Right lung (tissue), 2 donors: ENCODE measurements at regions not wholly inside any gene's neighbourhood (a gene's known extent, or its start where the extent isn't known, plus 50 kb on each side); places are given as distances from the start of the nearest gene placed in this dataset.
"Not testable (repeated sequence)": the region's sequence is repeated elsewhere in the genome, so short reads cannot be mapped to it uniquely, and the experiment has no call there.

Source experiments
- DNase-seq, 2 donors: peaks; one replicate each; pipeline ENCODE4 v3.0.0-alpha.2; 2013

DNA sequence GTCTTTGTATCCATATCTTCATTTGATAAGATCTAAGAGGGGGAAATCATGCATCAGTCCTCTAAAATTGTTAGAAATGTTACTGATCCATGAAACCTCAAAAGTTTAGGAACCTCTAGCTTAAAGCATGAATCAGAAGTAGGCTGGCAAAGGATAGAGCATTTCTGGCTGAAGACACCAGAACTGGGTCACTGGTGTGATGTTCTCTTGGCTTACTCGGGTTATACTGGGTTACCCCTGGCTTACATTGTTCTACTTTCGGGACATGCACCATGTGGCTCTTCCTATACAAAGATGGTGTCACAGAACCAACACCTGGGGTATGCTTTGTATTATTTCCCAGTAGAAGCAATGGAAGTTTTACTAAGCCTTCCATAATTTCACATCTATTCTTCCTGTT, 83.2 kb upstream of the TNP1 start:
- no peak for DNase-seq

DNA sequence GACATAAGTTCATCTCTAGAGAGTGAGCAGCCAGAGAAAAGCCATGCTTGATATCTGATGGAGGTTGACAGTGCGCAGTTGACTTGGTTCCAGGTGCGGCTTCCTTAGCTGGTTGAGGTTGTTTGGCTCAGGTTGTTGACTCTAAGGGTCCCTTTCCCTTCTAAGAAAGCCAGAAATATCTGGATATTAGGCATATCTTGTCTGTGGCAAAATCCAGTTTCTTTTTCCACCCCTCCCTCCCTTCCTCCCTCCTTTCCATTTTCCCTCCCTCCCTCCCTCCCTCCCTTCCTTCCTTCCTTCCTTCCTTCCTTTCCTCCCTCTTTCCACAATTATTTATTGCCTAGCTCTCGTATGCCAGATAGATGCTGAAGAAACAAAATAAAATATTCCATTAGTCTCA, 82.6 kb upstream of the TNP1 start:
- DNase-seq = no peak

GRCh38 chr2:216942016-216942415, 82.2 kb upstream of the TNP1 start:
- DNase-seq = no peak

DNA sequence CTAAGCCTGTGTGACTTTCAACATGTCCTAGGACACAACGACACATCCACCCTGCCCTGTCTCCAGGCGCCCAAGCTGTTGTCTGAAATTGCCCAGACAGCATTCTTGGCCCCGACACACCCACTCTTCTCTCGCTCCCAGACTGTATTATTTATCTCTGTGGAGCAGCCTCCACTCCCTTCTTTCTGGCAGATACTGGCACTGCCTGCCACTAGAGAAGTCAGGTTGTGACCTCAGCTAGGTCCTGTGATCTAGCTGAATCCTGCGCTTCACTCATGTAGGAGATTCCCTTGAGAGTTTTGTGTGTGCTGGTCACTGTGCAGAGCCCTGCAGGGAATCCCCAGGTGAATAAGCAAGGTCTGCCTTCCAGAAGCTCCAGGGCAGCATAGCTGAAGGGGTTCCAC, 77.1 kb upstream of the TNP1 start:
- DNase-seq = no peak

DNA sequence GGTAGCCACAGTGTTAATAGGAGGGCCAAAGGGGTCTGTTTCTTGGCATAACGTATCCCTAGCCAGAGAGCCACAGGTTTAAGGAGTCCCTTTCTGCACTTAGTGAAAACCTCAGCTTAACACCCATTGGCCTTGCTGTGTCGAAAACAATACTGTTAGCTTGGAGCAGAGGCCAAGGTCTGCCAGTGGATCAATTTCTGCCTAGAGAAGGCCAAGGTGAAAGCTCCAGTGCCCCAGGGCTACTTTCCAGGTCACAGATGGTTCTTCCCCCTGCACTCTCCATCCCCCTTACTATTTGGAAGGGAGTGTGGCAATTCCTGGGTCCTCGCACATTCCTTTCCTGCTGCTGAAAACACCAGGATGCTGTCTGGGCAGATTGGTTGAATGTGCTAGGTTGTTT, 74.8 kb upstream of the TNP1 start:
- DNase-seq = no peak

DNA sequence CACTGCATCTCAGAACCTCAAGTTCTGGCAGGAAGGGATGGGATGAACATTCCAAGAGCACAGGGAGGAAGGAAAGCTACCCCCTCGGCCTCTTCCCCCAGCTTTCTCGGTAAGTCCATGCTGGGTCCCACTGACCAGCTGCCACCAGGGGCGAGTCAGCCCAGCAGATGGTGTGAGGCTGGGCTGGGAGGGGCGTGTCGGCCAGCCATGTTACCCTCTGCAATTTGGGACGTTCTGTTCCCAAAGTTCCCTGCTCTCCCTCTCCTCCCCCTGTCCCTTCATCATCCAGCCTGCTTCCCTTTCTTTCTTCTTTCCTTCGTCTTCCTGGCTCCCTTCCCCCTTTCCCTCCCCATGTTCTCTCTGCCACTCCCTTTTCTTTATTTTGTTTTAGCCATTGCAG, 74.3 kb upstream of the TNP1 start:
- no peak for DNase-seq

DNA sequence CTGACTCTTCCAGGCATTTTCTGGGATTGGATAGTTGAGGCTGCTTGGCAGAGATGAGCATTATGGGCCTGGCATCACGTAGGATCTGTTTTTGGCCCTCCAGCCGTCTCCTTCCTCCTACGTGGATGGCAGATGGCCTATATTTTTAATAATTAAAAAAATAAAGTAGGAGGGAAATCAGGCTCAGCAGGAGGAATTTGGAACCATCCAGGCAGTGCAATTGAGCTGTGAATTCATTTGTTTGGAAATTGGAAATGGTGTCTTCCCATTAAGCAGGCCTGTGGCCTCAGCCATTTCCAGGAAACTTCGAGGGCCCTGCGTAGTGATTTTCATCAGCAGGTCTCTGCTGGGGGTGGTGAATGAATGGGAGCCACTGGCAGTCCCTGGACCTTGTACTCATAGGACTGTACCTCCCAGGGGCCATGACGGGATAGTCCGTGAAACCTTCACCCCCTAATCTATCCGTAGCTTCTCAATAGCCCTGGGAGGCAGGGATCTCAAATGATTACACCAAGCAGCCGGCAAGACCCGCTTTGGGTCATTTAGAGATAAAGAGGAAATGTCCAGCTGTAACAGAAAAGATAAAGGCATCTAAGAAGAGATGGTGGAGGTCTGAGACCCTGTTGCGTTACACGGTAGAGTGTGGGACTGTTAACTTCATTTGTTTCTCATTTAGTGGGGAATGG, 73.1 kb upstream of the TNP1 start:
- no peak for DNase-seq

DNA sequence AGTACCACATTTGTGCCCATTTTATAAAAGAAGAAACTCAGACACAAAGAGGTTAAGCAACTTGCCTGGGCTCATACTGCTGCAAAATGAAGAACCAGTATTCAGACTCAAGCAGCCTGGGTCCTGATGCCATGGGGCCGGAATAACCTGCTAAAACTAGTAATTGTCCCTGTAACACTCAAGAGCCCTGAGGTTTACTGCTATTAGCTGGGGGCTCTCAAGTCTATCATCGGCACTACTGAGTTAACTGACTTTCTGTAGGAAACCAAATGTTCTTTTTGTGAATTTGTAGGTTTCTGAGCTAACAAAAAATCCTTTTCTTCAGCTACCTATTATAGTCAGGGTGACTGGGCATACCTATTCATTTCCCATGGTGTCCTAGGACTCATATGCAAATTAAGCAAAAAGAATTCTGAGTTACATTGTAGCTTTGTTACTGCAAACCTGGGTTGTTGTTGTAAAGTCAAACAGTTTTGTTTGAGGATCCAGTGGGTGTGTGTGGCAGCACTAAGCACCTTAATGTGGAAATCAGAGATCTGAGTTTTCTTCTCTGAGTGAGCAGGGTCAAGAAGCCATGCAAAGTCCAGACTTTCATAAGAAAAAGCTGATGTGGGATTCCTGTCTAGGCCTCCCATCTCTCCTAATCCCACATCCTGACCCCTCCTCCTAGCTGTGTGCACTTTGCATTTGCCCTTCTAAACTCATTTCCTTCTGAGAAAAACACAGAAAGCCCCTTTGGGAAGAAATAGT, 72.4 kb upstream of the TNP1 start:
- no peak for DNase-seq

GRCh38 chr2:216930716-216931115, 70.9 kb upstream of the TNP1 start:
- no peak for DNase-seq

DNA sequence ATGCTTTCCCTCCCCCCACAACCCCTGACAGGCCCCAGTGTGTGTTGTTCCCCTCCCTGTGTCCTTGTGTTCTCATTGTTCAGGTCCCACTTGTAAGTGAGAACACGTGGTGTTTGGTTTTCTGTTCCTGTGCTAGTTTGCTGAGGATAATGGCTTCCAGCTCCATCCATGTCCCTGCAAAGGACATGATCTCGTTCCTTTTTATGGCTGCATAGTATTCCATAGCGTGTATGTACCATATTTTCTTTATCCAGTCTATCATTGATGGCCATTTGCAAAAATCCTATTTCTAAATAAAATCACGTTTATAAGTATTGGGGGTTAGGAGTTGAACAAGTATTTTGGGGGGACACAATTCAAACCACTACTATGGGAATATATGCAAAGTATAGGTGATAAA, 69.5 kb upstream of the TNP1 start:
- DNase-seq = not testable (repeated sequence)

DNA sequence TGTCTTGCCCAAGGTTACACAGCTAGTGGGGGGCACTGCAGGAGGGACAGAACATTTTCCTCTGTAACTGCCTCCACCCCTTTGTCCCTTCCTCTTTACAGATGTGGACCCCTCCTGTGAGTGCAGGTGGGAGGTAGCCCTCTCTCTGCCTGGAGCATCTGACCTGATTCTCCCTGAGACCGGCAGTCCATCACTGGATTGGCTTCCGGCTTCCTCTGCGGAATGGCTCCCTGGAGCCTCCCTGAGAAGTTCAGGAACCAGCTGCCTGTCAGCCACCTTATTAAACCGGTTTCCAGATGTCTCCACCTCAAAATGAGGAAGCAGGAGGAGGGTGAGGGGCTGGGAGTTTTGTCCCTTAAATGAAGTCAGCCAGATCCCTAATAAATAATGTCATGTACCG, 67.3 kb upstream of the TNP1 start:
- no peak for DNase-seq

GRCh38 chr2:216925636-216926366, 65.9 kb upstream of the TNP1 start:
- DNase-seq = no peak

GRCh38 chr2:216925006-216925405, 65.1 kb upstream of the TNP1 start:
- no peak for DNase-seq

GRCh38 chr2:216923706-216924105, 63.8 kb upstream of the TNP1 start:
- DNase-seq = no peak

- no peak for DNase-seq
Measured at GRCh38 chr2:216922175-216922780, 62.4 kb upstream of the TNP1 start.

GRCh38 chr2:216920937-216921456, 61.1 kb upstream of the TNP1 start:
- no peak for DNase-seq

DNA sequence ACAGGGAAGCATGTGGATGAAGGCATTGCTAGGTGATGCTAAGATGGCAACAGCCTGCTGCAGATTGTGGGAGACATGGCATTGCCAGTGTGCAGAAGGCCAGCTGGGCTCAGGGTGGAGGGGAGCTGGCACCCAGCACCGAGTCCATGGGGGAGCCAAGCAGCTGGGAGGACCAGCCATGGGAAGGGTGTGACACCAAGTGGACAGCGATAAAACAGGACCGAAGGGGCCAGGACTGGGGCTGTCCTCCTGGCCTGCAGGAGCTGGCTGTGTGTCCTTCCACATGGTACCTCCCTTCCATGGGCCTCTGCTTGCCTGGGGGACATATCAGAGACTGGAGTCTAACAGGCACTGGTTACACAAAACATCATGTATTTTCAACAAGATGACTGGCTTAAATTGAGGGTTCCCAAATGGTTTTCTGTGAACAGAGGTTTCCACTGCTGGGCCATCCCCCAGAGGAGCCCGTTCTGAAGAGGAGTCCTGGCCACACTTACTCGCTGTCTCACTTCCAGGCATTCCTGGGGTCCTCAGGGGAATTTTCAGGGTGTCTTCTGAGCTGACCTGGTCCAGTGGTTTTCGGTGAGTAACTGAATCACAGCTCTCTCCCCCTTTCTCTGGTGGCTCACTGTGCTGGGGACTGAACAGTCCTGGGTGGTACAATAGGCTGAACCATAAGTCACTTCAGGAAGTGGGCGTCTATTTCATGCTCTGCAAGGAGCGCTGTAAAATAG, 60.4 kb upstream of the TNP1 start:
- DNase-seq = no peak

DNA sequence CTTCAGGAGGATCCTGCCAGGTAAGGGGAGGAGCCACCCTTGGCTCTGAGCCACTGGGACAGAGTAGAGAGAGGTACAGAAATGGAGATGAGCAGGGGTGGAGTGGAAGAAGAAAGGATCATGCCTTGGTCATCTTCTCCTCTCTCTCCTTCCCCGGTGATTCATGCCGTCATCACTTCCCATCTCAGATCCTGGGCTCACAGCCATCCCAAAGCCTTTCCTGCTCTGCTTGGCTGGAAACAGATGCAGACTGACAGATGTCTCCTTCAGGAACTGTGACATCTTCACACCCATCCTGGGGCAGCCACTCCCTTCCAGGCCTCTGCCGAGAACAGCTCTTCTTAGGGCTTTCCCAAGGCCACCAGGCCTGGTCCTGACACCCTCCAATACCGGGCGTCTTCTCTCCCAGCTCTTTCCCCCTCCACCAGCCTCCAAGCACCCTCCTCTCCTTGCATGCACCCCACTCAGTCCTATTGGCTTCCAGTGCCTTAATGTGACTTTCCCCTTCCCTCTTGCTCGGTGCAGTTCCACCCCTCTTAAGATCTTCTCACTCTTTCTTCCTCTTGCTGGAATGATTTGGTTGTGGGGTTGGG, 58.3 kb upstream of the TNP1 start:
- DNase-seq = no peak

DNA sequence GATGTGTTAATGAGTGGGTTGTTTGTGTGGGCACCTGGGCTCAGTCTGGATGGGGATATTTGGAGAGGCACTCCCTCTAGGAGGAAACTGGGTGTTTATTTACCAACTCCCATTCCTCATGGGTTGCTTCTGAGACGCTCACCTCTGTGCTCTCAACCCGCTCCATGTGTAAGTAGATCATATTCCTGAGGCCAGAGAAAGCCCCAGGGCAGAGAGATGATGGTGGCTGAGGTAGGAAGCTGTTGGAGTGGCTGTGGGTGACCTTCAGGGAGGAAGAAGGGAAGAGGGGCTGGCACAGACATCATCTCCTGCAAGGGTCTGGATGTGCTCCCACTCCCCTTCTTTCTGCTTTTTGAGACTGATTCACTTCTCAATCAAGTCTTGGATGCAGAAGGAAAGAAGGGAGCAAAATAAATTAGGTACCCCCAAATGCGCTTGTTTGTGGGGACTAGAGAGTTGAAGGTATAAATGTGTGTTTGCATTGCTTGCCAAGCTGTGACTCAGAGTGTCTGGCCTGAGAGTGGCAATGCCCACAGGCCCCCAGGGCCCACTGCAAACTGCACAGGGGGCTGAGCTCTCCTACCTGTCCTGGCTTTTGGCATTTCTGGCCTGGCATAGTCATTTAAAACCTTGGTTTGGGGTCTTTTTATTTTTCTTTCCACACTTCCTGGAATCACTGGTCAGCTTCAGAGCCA, 57.2 kb upstream of the TNP1 start:
- DNase-seq = no peak

DNA sequence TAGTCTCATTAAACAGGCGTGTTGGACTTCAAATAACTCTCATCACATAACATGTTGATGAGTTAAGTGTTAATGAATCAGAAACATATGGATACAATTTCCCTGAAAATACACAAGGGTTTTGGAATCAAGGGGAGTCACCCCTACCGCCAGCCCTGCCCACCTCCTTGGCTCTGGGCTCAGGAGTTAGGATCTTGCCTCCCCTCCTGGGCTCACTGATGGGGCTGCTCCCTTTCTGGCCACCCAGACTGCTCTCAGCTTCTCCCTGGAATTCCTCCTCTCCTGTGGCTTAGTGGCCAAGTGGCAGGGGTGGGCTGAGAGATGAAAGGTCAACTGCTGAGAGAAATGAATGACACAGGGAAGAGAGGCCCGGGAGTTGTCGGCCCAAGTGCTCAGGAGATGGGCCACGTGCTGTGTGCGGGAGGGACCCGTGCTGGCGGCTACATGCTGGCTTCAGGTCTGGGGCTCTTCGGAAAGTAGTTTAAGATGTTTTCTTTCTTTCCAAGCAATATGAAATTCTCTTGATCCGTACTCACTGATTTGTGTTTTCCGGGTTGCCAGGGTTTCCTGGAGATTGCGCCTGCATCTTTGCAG, 55.8 kb upstream of the TNP1 start:
- DNase-seq = no peak
